Neural cell (in vitro differentiated cells): ENCODE measurements at regions not wholly inside any gene's neighbourhood (a gene's known extent, or its start where the extent isn't known, plus 50 kb on each side); places are given as distances from the start of the nearest gene placed in this dataset.

Experiments used
- H2AFZ ChIP-seq: fragments of 200-600, 300-800 bp; sonication (generic), shearing (Covaris generic); 2 replicates; pipeline ENCODE4 v1.6.0; 2014; ENCODE audit warnings: low read depth, mild to moderate bottlenecking, antibody characterized with exemption, low read length, moderate library complexity
- H3F3A ChIP-seq: fragments of 200-600 bp; shearing (Covaris generic); 2 replicates; pipeline ENCODE4 v1.6.1; 2016; ENCODE audit warnings: mild to moderate bottlenecking, moderate library complexity, mixed read lengths, antibody characterized with exemption, low read length; ENCODE audit not compliant: insufficient read depth, poor library complexity, severe bottlenecking
- H3K27ac ChIP-seq: fragments of 200-600, 300-800 bp; sonication (generic), shearing (Covaris generic); 2 replicates; pipeline ENCODE4 v1.5.1; 2014; ENCODE audit warnings: mild to moderate bottlenecking, low read length, moderate library complexity
- H3K27me3 ChIP-seq: fragments of 300-800, 200-600 bp; sonication (generic), shearing (Covaris generic); 2 replicates; pipeline ENCODE4 v1.6.0; 2014; ENCODE audit warnings: mild to moderate bottlenecking, low read depth, low read length, moderate library complexity; ENCODE audit not compliant: insufficient read depth
- H3K36me3 ChIP-seq: fragments of 300-800, 200-600 bp; sonication (generic), shearing (Covaris generic); 2 replicates; pipeline ENCODE4 v1.5.1; 2014; ENCODE audit warnings: mild to moderate bottlenecking, antibody characterized with exemption, low read length, moderate library complexity; ENCODE audit not compliant: insufficient read depth
- H3K4me2 ChIP-seq: fragments of 300-800, 200-600 bp; sonication (generic), shearing (Covaris generic); 2 replicates; pipeline ENCODE4 v1.6.0; 2014; ENCODE audit warnings: mild to moderate bottlenecking, low read length
- H3K4me3 ChIP-seq: fragments of 300-800, 200-600 bp; sonication (generic), shearing (Covaris generic); 2 replicates; pipeline ENCODE4 v1.5.1; 2014; ENCODE audit warnings: mild to moderate bottlenecking, low read length, moderate library complexity
- H3K79me2 ChIP-seq: fragments of 200-600 bp; shearing (Covaris generic); replicated peaks from 2 replicates; pipeline ENCODE4 v1.6.0; 2014; ENCODE audit warnings: mild to moderate bottlenecking, low read length, moderate library complexity; ENCODE audit not compliant: insufficient read depth
- H3K9ac ChIP-seq: fragments of 300-800, 200-600 bp; sonication (generic), shearing (Covaris generic); 2 replicates; pipeline ENCODE4 v1.6.1; 2016; ENCODE audit warnings: mild to moderate bottlenecking, low read length, mixed read lengths
- H3K9me2 ChIP-seq: fragments of 200-600 bp; shearing (Covaris generic); 2 replicates; pipeline ENCODE4 v1.6.1; 2016; ENCODE audit warnings: mild to moderate bottlenecking, low read length, mixed read lengths; ENCODE audit not compliant: insufficient read depth
- H3K9me3 ChIP-seq: fragments of 200-600, 300-800 bp; sonication (generic), shearing (Covaris generic); 2 replicates; pipeline ENCODE4 v1.6.1; 2016; ENCODE audit warnings: mild to moderate bottlenecking, mixed run types, low read length, moderate library complexity, mixed read lengths
- H4K20me1 ChIP-seq: fragments of 200-600 bp; shearing (Covaris generic); 2 replicates; pipeline ENCODE4 v1.6.1; 2016; ENCODE audit warnings: mild to moderate bottlenecking, mixed run types; ENCODE audit not compliant: insufficient read depth
- EP300 ChIP-seq: fragments of 450-650 bp; conservative IDR thresholded peaks from 2 replicates; pipeline ENCODE4 v1.6.1; 2014; ENCODE audit warnings: antibody characterized with exemption, mild to moderate bottlenecking, moderate library complexity; ENCODE audit not compliant: poor library complexity, severe bottlenecking
- EZH2 ChIP-seq: fragments of 200-600, 300-800 bp; shearing (Covaris generic), sonication (generic); IDR thresholded peaks from 2 replicates; pipeline ENCODE4 v1.6.1; 2014; ENCODE audit warnings: antibody characterized with exemption, low read length, borderline replicate concordance, mild to moderate bottlenecking; ENCODE audit not compliant: insufficient read depth, poor library complexity, severe bottlenecking
- MXI1 ChIP-seq: fragments of 450-650 bp; conservative IDR thresholded peaks from 2 replicates; pipeline ENCODE4 v1.6.1; 2014; ENCODE audit warnings: antibody characterized with exemption, mild to moderate bottlenecking; ENCODE audit not compliant: poor library complexity, severe bottlenecking
- POLR2AphosphoS5 ChIP-seq: IDR thresholded peaks from 2 replicates; pipeline ENCODE4 v1.6.1; 2012
- RAD21 ChIP-seq: fragments of 450-650 bp; conservative IDR thresholded peaks from 2 replicates; pipeline ENCODE4 v1.6.1; 2014; ENCODE audit warnings: antibody characterized with exemption, mild to moderate bottlenecking, moderate library complexity
- REST ChIP-seq: IDR thresholded peaks from 2 replicates; pipeline ENCODE4 v1.6.1; 2012; ENCODE audit warnings: borderline replicate concordance
- SMC3 ChIP-seq: fragments of 450-650 bp; conservative IDR thresholded peaks from 2 replicates; pipeline ENCODE4 v1.6.1; 2014; ENCODE audit warnings: antibody characterized with exemption, mild to moderate bottlenecking, moderate library complexity; ENCODE audit not compliant: poor library complexity
- TAF1 ChIP-seq: IDR thresholded peaks from 2 replicates; pipeline ENCODE4 v1.6.1; 2012; ENCODE audit warnings: low read depth
- TF ChIP-seq, protein P1 (sequence below): fragments of 450-650 bp; IDR thresholded peaks from 2 replicates; pipeline ENCODE4 v1.5.1; 2014; ENCODE audit warnings: antibody characterized with exemption, mild to moderate bottlenecking, moderate library complexity; ENCODE audit not compliant: poor library complexity, severe bottlenecking

GRCh38 chr6:22067122-22067521, 229.7 kb downstream of the PRL start:
- H3K27ac ChIP-seq: no peak overlapping the region
- no peaks in the 10 kb centered on the region for H3K9me3 ChIP-seq
- H3K4me3 ChIP-seq: no peak overlapping the region
- no peak overlapping the region for H3K9ac ChIP-seq
- H3F3A ChIP-seq: no peaks in the 10 kb centered on the region
- H3K79me2 ChIP-seq: no peaks in the 10 kb centered on the region
- no peaks in the 10 kb centered on the region for H4K20me1 ChIP-seq
- H3K4me2 ChIP-seq: no peak overlapping the region
- H3K27me3 ChIP-seq: no peaks in the 10 kb centered on the region
- H3K36me3 ChIP-seq: no peaks in the 10 kb centered on the region
- TF ChIP-seq SMC3: no peak
- no peak for TF ChIP-seq EZH2
- TF ChIP-seq REST: no peak
- no peak for TF ChIP-seq MXI1
- TF ChIP-seq POLR2AphosphoS5: no peak
- TF ChIP-seq, protein P1, sequence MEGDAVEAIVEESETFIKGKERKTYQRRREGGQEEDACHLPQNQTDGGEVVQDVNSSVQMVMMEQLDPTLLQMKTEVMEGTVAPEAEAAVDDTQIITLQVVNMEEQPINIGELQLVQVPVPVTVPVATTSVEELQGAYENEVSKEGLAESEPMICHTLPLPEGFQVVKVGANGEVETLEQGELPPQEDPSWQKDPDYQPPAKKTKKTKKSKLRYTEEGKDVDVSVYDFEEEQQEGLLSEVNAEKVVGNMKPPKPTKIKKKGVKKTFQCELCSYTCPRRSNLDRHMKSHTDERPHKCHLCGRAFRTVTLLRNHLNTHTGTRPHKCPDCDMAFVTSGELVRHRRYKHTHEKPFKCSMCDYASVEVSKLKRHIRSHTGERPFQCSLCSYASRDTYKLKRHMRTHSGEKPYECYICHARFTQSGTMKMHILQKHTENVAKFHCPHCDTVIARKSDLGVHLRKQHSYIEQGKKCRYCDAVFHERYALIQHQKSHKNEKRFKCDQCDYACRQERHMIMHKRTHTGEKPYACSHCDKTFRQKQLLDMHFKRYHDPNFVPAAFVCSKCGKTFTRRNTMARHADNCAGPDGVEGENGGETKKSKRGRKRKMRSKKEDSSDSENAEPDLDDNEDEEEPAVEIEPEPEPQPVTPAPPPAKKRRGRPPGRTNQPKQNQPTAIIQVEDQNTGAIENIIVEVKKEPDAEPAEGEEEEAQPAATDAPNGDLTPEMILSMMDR: no peak
- no peak for TF ChIP-seq RAD21
- no peak for TF ChIP-seq TAF1
- TF ChIP-seq EP300: no peak
- H2AFZ ChIP-seq: no peak overlapping the region
- H3K9me2 ChIP-seq: no peaks in the 10 kb centered on the region

DNA sequence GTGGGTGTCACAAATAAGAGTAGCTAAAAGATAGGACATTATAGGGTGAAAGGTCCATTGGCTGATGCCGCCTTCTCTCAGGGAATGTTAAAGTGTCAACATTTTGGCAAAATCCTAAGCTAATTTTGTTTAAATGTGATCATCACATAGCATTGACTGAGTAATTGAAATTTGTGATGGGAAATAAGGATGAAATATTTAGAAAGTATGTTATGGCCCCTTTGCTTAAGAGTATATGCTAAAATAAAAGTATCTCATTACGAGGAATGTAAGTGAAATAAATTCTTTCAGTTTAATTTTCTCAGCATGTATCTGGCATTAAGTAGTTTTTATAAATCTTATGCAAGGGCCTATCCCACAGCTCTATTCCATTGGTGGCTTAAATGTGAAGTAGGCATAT, 229.2 kb downstream of the PRL start:
- Histone ChIP-seq H2AFZ (no peak overlapping the region), H3K79me2 (no peaks in the 10 kb centered on the region), H3K9ac (no peak overlapping the region), H3K27ac (no peak overlapping the region), H3F3A (no peaks in the 10 kb centered on the region), H4K20me1 (no peaks in the 10 kb centered on the region), H3K9me2 (no peaks in the 10 kb centered on the region), H3K27me3 (no peaks in the 10 kb centered on the region), H3K36me3 (no peaks in the 10 kb centered on the region), H3K9me3 (no peaks in the 10 kb centered on the region), H3K4me3 (no peak overlapping the region), H3K4me2 (no peak overlapping the region)
- TF ChIP-seq EP300: no peak
- no peak for TF ChIP-seq POLR2AphosphoS5
- no peak for TF ChIP-seq EZH2
- TF ChIP-seq REST: no peak
